Muscle of arm (tissue), 1 donor: ENCODE measurements at regions not wholly inside any gene's neighbourhood (a gene's known extent, or its start where the extent isn't known, plus 50 kb on each side); places are given as distances from the start of the nearest gene placed in this dataset.
"Not testable (repeated sequence)": the region's sequence is repeated elsewhere in the genome, so short reads cannot be mapped to it uniquely, and the experiment has no call there.

ENCODE experiments used
- DNase-seq: peaks from one replicate; pipeline ENCODE4 v3.0.0-alpha.2; 2013

DNA sequence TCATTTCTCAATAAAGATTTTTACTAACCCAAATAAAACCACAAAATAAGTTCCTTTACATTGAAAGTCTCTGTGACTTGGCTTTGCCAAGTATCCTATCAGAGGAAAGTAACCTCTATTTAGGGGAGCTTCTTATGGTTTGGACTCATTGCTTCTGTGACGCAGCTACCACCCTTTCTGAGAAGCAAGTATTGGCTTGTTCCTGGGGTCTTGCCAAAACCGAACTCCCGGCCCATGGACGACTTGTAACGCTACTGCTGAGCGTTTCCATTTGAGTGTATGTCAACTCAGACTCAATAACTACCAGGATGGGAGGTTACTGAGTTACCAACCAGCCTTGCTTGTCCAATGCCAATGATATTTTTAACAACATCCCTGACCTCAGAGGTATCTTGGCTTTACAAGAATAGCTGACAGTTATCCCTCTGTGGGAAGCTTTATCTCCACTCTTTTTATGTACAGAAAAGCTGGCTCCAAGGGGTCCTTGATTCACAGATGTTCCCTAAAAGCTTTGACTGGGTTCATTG lies 911.9 kb downstream of the TTLL7 start:
- no peak for DNase-seq

DNA sequence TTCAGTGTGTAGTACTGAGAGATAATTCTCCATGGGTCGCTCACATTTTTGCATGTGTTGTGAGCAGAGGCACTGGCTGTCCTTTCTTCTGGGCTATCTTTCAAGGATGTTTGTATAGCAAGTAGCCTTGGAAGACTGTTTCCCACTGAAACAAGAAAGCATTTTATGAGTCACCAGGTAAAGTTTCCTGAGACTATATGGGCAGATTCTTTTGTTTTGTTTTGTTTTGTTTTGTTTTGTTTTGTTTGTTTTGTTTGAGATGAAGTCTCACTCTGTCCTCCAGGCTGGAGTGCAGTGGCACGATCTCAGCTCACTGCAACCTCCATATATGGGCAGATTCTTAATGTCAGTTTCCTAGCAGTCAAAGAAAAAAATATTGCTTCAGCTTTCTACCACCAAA lies 912.6 kb downstream of the TTLL7 start:
- no peak for DNase-seq

DNA sequence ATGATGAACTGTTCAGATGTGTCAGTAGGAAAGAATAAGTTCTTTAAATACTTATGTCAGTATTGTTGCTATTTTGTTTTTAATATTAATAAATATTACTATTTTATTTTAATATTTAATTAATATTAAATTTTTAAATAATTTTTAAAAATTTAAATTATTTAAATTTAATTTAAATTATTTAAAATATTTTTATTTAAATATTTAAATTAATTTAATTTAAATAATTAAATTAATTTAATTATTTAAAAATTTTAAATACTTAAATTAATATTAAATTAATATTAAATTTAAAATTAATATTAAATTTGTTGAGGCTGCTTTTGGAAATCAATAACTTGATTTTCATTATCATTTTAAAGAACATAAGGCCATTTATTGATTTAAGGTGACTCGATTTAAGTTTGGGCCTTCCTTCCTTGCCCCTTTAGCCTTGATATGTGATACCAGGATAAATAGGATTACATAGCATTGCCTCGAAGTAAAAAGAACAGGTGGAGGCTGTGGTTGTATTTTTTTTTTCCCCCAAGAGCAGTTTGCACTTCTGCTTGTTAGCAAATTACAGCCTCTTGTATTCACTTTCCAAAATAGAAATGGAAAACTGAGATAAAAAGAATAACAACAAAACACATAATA lies 915.2 kb downstream of the TTLL7 start:
- DNase-seq, result no peak

DNA sequence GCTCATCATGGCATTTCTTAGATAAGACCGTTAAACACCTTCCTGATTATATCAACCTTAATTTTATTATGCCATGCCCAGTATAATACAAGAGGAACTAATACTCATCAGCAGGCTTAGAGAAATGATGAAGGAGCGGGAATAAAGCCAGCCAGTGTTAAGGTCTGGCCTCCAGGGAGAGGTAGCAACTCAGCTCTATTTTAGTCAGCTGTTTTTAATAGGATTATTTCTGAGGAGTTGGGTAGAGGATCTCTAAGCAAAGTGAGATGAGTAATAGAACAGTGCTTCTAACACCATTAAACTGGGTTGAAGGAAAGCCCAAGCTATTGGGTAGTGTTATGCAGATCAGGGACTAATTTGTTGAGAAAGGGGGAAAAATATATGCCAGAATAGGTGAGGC lies 921.5 kb downstream of the TTLL7 start:
- no peak for DNase-seq

DNA sequence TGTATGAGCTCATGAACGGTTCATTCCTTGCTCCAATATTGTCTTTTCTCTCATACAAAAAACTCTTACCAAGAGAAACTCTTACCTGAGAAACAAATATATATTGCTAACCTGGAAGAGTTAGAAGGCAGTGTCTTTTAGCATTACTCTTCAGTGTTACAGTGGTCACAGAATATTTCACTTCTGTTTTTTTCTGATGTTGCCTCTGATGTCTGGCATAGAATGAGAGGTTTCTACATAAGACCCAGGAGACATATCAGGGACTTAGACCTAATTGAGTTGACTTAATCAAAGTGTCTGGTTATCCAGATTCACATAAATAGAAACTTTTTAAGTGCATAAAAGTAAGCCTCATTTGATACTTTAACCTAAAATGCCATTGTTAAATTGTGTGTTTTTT lies 923.8 kb downstream of the TTLL7 start:
- no peak for DNase-seq

DNA sequence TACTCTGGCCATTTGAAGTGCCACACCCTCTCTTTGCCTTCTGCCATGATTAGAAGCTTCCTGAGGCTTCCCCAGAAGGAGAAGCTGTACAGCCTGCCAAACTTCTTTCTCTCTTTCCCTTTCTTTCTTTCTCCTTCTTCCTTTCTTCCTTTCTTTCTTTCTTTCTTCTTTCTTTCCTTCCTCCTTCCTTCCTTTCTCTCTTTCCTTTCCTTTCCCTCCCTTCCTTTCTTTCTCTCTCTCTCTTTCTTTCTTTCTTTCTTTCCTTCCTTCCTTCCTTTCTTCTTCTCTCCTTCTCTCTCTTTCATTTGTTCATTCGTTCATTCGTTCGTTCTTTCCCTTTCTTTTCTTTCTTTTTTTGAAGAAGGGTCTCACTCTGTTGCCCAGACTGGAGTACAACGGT lies 931.0 kb downstream of the TTLL7 start:
- DNase-seq, result no peak

DNA sequence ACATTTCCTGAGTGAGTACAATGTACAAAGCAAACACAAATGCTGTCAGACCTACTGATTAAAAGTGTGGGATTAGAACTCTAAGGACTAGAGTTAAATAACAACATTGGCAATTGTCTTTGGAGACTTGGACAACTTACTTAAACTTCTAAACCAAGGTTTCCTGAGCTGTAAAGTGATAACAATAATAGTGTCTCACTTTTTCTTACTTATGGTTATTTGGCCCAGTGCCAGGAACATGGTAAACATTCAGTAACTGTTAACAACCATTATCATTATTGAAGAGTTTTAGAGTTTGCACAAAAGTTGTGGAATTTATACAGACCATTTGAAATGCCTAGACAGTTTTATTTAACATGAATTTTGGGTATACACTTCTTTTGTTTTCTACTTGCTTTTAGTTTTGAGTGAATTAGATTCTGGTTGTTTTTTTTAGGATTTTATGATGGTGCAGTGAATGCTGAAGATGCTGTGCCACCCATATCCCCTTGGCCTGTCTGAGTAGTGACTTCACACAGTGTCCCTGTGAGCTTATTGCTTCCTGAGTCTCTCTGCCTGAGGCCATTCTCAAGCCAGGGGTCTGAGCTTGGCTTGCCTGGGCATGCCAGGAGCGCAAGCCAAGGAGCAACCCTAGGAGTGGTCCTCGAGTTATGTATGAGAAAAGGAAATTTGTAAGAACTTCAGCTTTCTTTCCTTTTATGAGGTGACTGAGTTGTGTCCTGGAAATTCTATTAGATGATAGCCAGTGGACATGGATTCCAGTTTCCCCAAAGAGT lies 932.8 kb downstream of the TTLL7 start:
- DNase-seq, result no peak

DNA sequence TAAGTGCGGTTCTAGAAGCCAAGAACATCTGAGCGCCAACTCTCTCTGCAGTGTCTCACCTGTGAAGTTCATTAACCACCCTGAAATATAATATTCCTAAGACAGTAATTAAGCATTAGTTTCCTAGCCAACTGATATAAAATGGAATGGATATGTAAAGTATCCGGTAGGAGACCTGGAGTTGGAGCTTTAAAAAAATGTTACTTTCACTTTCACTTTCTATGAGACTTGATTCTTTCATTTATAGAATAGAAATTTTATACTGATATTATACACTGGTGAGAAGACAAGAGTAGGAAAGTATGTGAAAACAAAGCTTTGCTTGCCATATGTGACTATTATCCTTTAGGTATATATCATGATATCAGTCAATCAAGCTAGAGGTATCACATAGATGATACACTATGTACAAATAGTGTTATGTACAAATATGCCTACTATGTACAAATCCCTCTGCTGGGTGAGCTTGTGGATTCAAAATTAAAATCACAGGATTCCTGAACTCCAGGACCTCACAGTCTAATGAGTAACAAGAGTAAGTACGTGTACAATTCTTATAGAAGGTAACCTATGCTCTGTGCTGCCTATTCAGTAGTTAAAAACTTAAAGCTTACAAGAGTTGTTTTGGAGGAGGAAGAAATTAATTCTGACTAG lies 934.2 kb downstream of the TTLL7 start:
- no peak for DNase-seq

DNA sequence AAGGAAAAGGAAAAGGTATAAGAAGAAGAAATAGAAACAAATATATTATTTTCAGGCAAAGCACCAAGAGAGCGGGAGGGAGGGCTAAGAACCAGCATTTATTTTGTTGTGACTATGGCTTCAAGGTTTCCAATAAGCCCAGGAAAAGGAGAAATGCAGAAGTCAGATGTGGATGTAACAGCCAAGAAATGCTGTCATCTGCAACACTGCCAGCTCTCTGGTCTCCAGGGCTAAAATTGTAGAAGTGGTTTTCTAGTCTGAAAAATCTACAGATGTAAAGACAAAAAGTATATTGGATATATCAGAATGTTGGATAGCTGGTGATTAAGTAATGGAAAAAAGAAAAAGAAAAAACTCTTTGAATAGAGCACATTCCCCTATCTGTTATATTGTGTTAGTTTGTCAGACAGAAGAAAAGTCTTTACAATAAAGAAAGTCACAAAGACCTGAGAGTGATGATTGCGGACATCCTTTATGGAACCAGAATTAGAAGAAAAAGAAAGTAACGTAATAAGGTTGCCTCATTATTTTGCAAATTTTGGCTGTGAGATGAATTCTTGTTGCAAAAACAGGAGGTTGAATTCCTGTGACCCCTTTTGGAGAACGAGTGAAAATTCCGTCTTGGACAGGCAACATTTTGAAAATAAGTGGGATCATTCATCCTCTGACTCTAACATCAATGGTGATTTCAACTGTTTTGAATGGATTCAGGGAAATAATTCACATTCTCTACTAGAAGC lies 938.1 kb downstream of the TTLL7 start:
- DNase-seq, result peak; percentile 92

DNA sequence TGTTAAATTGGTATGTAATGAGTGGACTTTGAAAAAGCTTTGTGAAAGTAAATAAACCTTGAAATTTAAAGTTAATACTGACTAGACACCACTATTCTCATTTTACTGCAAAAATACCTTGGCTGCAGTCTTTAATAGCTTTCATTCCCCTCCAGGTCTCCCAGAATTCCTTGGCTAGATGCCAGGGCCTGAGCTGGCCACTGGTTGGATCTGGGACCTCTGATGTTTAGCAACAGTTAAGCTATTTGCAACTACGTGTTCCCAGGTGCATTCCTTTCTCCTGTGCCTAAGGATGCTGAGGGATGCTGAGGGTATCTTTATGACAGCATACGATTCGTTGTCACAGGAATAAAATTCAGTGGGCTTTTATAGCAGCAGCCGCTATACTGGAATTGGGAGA lies 938.7 kb downstream of the TTLL7 start:
- DNase-seq, result peak; percentile 50

DNA sequence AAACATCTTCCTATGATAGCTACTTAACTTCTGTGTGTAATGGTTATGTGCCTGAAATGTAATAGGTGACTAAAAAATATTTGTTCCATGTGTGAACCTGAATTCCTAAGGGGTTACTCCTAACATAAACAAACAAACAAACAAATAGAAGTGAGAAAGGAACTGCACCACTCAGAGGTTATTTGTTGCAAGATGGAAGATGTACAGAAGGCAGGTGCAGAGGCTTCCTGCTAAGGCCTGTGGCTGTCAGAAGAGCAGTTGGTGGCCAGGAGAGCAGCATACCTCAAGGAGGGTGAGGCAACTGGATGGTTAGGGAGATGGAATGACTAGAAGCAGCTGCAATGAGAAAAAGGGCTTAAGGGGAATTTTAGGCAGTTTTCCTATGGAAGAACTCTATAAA lies 940.6 kb downstream of the TTLL7 start:
- DNase-seq, result no peak

DNA sequence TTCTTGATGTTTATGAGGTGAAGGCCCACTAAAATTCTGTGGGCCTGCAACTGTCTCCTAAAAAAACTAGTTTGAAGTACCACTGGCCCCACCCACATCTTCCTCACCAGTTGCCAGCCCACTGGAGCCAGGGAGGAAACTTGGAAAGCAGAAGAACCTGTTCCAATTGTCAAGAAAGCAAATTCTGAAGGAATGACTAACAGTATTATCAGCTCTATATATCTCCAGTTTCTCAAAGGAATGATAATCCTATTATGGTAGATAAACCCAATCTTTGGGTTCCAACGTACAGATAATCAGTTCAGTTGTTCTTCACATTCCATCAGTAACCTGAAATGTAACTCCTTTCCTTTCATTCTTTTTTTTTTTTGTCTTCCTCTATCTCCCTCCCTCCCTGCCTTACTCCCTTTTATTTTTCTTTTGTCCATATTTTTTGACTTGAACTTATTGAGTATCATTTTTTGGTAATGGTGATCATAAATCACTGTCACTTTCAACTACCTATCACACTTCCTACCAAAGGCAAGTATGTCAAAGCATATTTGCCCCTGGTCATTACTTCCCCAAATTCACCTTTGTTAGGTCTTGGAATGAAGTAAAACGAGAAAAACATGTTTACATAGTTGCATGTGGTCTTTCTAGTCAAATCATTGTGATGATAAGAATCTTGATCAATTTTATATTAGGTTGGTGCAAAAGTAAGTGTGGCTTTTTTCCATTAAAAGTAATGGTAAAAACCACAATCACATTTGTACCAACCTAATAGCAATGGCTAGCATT lies 943.4 kb downstream of the TTLL7 start:
- DNase-seq, result no peak

DNA sequence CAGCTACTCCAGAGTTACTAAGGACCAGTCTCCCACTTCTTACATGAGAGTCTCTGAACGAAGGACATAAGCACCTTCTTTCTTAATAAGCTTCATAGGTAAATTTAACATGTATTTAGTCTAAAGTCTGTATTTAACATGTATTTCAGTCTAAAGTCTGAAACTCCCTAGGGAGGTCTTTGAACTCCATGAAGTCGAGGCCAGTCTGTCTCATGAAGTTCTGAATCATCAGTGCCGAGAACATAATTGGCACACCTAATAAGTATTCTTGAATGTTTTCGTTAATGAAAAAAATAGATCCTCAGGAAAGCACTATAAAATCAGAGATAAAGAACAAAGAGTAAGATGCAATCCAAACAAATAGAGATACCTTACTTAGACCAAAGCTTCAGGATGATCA lies 945.5 kb downstream of the TTLL7 start:
- DNase-seq, result no peak

DNA sequence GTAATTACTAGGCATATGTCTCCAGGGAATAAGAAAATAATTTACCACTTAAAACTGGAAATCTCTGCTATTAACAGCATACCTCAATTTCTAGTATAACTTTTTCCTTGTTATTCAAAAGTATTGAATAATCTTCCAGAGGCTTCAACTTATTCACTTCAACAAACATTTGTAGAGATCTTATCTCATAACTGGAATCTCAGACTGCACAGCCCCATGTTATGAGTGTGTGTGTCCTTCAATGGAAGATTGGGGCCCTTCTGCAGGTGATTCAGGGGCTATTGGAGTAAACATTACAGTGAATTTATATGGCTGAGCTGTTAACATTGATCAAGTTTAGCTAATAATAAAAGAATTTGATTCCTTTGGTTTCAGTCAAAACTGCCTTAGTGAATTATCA lies 946.1 kb downstream of the TTLL7 start:
- no peak for DNase-seq

DNA sequence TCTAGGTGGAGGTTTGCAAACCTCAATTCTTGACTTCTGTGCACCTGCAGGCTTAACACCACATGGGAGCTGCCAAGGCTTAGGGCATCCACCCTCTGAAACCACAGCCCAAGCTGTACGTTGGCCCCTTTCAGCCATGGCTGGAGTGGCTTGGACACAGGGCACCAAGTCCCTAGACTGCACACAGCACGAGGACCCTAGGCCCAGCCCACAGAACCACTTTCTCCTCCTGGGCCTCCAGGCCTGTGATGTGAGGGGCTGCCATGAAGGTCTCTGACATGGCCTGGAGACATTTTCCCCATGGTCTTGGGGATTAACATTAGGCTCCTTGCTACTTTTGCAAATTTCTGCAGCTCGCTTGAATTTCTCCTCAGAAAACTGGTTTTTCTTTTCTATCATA lies 947.9 kb downstream of the TTLL7 start:
- not testable (repeated sequence) for DNase-seq

DNA sequence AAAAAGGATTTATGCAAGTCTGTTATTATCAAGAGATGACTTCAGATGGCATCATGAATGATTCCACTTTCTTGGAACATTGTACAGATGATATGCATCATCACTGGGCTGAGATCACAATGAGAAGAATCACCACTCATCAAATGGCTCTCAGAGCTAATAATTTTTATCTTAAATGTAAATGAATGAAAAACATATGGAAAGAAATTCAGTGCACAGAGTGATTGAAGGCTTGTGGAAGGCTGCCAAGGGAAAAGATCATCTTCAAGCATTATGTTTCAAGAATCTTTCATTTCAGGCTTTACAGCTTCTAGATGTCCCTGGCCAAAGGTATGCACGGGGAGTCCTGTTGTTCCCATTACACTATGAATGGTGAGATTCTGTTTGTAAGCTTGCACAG lies 955.7 kb downstream of the TTLL7 start:
- peak; percentile 38 for DNase-seq

DNA sequence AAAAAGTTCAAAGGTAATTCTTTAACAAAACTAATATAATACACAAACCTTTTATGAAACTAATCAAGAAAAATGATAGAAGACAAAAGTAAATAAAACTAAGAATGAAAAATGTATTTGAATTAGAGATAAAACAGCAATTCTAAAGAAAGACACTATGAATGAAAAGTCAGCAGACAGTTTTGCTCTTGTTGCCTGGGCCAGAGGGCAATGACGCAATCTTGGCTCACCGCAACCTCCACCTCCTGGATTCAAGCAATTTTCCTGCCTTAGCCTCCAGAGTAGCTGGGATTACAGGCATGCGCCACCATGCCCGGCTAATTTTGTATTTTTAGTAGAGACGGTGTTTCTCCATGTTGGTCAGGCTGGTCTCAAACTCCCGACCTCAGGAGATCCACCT lies 959.8 kb downstream of the TTLL7 start:
- DNase-seq, result not testable (repeated sequence)

DNA sequence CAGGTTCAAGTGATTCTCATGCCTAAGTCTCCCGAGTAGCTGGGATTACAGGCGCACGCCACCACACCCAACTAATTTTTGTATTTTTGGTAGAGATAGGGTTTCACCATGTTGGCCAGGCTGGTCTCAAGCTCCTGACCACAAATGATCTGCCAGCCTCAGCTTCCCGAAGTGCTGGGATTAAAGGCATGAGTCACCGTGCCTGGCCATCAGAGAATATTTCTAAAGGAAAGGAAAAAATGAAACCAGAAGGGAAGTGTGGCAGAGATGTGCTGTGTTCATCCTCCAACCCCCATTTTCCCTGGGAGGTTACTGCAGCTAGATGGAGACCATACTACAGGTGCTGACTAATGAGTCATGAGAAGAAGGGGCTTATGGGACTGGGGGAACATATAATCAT lies 964.1 kb downstream of the TTLL7 start:
- no peak for DNase-seq

DNA sequence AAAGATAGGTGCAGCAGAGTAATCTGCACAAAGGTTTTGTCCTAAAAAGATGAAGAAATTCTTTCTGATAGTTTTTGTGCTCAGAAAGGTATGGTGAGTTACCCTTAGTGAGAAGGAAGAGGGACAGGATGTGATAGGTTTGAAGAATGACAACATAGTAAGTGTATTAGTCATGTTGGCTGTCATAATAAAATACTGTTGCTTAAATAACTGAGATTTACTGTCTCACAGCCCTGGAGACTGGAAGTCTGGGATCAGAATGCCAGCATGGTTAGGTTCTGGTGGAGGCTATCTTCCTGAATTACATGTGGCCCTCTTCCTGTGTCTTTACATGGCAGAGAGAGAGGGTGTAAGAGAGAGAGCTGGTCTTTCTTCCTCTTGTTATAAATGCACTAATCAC lies 965.2 kb downstream of the TTLL7 start:
- DNase-seq, result no peak

DNA sequence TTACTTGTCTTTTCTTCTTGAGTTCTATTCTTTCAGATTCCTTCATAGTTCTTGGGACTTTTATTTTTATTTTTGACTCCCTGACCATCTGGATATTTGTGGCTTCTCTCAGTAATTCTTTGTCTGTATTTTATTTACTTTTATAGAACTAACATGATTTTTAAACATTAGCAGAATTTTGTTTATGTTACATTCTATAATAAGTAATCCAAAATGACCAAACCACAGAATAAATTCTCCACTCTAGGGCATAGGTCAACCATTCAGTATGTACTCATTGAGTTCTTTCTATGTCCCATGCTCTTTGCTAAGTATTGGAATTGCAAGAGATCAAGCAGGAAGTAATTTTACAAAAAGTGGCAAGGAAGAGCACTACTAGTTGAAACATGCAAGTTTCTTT lies 969.0 kb downstream of the TTLL7 start:
- no peak for DNase-seq

DNA sequence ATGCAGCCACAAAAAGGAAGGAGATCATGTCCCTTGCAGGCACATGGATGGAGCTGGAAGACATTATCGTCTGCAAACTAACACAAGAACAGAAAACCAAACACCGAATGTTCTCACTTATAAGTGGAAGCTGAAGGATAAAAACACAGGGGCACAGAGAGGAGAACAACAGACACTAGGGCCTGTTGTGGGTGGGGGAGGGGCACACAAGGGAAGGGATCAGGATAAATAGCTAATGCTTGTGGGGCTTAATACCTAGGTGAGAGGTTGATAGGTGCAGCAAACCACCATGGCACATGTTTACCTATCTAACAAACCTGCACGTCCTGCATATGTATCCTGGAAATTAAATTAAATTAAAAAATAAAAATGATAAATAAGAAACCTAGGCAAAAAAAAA lies 969.9 kb downstream of the TTLL7 start:
- DNase-seq, result no peak

DNA sequence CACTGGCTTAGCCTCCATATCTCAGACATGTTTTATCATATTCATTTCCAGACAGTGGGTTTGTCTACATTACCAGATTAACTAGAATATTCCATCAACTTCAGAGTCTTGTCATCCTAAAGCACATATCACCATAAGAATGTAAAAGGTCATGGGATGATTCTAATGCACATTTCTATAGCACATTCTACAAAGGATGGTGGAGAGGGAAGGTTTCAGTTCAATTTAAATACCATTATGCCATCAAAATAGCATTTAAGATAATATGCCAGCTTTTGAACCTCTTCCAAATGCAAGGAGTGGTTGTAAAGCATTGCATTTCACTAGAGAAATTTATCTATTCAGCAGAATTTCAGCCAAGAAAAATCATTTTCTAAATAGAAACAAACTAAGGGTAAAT lies 970.5 kb downstream of the TTLL7 start:
- no peak for DNase-seq
